HG02981 (cell line): ENCODE measurements at regions not wholly inside any gene's neighbourhood (a gene's known extent, or its start where the extent isn't known, plus 50 kb on each side); places are given as distances from the start of the nearest gene placed in this dataset.
"Not testable (repeated sequence)": the region's sequence is repeated elsewhere in the genome, so short reads cannot be mapped to it uniquely, and the experiment has no call there.

ENCODE experiments used
- ATAC-seq: cut with Tn5 transposase; IDR thresholded peaks from one replicate; pipeline ENCODE4 v1.9.1; 2021; ENCODE audit warnings: mild to moderate bottlenecking, moderate library complexity; ENCODE audit not compliant: unreplicated experiment

GRCh38 chr1:58256546-58256945 lies 290.0 kb downstream of the OMA1 start:
- ATAC-seq: no peak

DNA sequence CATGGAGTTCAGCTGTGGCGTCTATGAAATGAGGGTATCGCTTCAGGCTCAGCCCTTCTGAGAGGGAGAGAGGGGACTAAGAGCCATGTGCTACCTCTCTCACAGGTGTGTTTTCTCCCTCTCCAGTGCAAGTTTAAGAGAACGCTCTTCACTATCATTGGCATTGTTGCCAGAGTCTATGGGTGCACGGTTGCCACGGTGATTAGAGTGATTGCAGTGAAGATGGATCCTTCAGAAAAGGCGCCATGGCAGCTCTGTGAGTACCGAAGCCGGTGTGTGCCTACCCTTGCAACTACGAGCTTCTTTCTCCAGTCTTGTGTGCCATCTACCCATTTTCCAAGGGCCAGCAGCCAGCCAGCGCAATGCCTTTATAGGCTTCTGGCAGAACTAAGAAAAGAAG lies 290.5 kb downstream of the OMA1 start:
- no peak for ATAC-seq

- ATAC-seq: no peak
Measured at GRCh38 chr1:58255192-58255591, 291.3 kb downstream of the OMA1 start.

- ATAC-seq: no peak
Measured at GRCh38 chr1:58251430-58252073, 295.0 kb downstream of the OMA1 start.

GRCh38 chr1:58250587-58250948 lies 296.0 kb downstream of the OMA1 start:
- no peak for ATAC-seq

DNA sequence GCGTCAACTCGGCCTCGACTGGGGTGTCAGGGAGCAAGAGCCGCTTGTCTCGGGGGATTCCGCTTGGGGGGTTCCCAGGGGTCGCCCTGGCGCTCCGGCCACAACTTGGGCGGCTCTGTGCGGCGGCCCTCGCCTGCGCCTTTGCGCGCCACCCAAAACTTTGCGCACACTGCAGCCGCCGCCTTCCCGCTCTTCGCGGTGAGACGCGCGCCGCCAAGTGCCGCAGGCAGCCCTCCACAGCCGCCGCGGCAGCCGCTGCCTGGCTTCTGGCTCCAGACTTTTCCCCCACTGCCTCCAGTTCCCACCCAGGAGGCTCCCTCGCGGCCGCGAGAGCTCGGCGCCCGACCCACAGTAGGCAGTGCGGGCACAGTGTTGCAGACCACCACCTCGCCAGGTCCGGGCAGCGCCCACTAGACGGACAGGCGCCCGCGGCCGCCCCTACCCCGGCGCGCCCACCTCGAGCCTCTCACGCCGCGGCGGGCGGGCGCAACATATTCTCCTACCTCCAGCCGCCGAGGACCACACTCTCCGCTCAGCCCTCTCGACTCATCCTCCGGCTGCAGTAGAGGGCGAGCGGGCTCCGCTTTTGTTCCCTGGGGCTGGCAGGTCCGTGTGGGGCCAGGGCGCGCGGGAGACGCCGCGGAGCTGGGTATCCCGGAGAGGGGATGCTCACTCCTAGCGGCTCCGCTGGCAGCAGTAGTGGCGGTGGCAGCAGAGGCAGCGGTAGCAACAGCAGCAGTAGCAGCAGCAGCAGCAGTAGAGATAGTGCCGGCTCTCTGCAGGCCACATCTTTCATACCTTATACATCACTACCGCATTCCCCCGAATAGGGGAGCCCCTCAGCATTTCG lies 296.6 kb downstream of the OMA1 start:
- ATAC-seq: no peak

- ATAC-seq: no peak
Measured at GRCh38 chr1:58249388-58249736, 297.2 kb downstream of the OMA1 start.

GRCh38 chr1:58248791-58249190 lies 297.7 kb downstream of the OMA1 start:
- no peak for ATAC-seq

GRCh38 chr1:58248072-58248471 lies 298.5 kb downstream of the OMA1 start:
- ATAC-seq: no peak

- ATAC-seq: no peak
Measured at GRCh38 chr1:58246549-58246948, 300.0 kb downstream of the OMA1 start.

DNA sequence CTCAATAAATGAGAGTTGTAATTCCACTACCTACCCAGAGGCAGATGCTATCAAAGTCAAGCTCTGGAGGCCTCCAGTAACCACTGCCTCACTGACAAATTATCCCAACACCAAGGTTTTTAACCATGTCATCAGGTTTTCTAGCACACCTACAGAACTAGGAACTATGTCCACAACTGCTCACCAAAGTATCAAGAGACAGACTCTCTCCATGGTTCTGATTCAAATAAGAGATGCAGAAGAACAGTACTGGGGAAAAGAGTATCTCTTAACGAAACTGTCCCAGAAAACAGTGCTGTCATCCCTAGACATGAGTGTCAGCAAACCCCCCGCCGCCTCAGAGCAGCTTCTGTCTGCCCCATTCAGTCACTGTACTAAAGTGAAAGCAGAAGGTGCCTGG lies 301.7 kb downstream of the OMA1 start:
- ATAC-seq: no peak

DNA sequence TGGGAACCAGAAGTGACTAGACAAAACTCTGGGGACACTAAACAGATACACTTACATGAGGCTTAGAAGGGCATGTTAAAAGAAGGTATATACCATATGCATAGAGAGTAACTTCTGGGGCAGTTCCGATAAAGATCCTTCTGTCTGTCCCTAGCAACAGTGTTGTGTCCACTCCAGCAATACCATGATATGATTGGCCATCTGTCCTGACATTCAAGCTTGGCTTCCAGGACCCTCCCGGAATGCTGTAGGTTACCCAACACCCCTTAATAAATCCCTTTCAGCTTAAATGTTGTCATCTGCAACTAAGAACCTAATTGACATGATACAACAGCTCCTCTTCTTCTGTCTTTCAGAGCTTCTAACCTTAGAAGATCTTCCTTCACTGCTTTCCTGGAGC lies 307.7 kb downstream of the OMA1 start:
- no peak for ATAC-seq

DNA sequence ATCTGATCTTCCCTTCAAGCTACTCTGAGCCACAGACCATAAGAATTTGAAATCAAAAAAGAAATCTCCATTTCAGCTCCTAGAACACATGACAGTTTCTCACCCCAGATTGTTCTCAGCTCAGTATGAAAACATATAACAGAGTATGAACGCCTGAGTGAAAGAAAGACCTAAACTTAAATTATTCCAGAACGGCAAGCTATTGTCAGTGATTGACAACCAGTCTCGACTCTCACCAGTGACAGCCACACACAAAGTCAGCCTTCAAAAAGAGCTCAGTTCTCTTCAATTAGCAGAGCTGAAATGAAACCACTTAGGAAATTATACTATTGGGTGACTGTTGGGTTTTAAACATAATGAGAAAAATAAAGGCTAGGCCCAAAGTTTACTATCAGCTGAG lies 312.8 kb downstream of the OMA1 start:
- ATAC-seq: no peak

GRCh38 chr1:58231204-58231603 lies 315.3 kb downstream of the OMA1 start:
- ATAC-seq: no peak

DNA sequence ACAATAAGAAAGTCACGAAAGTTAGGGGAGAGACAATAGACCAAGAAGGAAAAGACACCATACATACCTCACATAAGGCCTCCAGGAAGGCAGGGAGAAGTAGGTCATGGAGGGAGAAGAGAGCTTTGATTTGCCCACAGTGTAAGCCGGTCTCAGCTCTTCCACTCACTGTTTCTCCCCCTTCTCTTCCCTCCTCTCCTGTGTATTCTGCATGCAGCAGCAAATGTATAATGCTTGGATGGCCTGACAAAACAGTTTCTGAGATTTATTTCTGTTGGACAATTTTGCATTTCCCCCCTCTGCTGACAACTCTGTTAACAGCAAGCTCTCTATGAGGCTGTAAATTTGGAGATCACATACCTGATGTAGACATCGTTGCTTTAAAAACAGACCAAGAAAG lies 318.9 kb downstream of the OMA1 start:
- ATAC-seq: no peak

GRCh38 chr1:58223522-58223921 lies 323.0 kb downstream of the OMA1 start:
- no peak for ATAC-seq

DNA sequence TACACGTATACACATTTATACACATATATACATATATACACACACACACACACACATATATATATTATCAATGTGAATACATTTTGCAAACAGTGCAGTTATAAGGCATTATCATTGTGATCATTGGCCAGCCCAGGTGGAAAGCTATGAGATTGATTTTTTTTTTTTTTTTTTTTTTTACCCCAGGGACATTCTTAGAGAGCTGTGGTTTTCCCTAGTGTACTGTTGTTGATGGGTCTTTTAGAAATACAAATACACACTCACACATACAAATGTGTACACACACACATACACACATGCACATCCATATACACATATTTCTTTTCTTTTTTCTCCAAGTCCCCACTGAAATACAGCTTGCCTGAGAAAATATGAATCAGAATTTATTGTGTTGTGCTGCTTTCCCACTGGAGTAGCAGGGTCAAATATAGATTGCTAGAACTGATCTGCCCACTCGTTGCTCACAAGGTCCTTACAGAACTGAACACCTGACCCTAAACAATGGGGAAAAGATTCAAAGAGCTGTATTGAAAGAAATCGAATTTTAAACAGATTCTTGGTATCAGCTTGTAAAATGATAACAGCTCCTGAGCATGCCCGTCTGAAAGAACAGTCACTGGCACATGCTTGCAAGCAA lies 325.6 kb downstream of the OMA1 start:
- ATAC-seq: no peak

DNA sequence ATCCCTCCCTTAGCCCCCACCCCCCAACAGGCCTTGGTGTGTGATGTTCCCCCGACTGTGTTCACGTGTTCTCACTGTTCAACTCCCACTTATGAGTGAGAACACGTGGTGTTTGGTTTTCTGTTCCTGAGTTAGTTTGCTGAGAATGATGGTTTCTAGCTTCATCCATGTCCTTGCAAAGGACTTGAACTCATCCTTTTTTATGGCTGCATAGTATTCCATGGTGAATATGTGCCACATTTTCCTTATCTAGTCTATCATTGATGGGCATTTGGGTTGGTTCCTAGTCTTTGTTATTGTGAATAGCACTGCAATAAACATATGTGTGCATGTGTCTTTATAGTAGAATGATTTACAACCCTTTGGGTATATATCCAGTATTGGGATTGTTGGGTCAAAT lies 330.4 kb downstream of the OMA1 start:
- ATAC-seq: not testable (repeated sequence)

- ATAC-seq: no peak
Measured at GRCh38 chr1:58214674-58215073, 331.9 kb downstream of the OMA1 start.

DNA sequence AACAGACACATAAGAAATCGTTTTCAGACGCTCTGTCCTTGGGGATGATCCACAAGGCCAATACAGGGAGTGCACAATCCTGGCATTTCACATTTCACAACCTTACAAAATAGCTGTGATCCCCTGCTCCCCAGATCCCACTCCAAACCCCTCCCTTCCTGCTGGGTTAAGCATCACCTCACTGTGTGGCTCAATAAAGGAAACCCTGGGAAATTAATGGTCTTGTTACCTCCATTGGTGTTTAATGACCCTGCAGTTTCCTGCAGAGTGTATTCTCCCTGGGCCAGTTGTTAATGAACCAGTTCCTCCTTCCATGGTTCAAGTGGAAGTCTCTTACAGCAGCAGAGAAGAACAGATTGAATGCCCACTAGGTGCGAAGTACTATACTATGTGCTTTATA lies 334.7 kb downstream of the OMA1 start:
- no peak for ATAC-seq

DNA sequence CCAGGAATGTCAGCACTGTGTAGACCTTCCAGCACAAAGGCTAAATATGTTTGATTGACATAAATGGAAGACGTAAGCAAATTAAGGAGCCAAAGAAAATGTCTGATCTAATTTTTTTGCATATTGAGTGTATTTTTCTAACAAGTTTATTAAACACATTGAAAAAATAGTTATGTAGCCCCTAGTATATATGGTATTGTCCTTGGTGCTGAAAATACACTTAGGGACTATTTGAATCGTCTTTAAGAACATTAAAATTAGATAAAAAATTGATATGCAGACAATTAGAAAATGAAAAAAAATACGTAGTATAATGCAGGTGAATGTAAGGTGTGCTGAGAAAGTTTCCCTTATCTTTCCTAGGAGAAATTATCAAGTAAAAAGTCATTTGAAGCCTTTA lies 337.0 kb downstream of the OMA1 start:
- no peak for ATAC-seq

DNA sequence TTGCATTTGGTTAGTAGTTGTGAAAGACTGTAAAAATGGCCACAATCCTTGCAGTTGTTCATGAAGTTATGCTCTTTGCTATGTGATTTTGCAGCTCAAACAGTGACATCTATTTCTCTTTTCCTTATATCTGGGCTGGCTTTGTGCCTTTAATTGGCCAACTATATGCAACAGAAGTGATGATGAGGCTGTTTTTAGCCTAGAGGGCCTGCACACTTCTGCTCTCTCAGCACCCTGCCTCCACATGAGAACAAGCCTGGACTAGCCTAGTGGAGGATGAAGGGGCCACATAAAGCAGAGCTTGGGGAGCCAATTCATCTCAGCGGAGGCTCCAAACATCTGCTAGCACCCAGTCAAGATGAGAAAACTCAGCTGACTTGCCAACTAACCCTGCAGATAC lies 339.8 kb downstream of the OMA1 start:
- no peak for ATAC-seq
